ENCODE measurements at regions not wholly inside any gene's neighbourhood (a gene's known extent, or its start where the extent isn't known, plus 50 kb on each side); places are given as distances from the start of the nearest gene placed in this dataset.

DNA sequence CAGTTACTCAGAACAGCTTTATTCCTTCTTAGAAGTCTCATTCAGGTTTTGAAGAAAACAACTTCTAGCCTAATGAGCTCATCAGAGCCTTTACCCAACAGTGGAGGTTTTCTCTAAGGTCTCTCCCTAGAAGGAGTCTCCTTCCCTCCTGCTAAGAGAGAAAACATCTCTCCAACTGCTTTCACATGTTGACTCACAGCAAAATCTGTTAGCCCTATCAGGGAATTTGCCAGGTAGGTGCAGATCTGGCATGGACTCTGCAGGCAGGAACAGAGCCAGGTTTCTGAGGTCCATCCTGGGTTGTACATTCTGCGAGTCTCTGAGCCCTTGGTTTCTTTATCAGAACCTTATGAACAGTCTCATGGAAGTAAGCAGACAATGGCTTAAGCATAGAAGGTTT, 214.4 kb downstream of the HIPK3 start:
- WGBS (ENCODE audit: insufficient coverage): 89% methylated on average over 1 of the region's 1 CpG
- ATAC-seq (no peak), DNase-seq (no peak)
- H3K27ac ChIP-seq (ENCODE audit: low read length): no peak overlapping the region
- Mint-ChIP-seq H3K4me1 (no peaks in the 10 kb centered on the region), H3K9me3 (no peaks in the 10 kb centered on the region), H3K4me3 (no peak overlapping the region), H3K27ac (no peak overlapping the region), H3K27me3 (ENCODE audit: low read depth in 2 of 2) (peaks cover 9 to 11% of the 10 kb centered on the region in 2 donors), H3K36me3 (no peaks in the 10 kb centered on the region)
- H3K36me3 ChIP-seq (ENCODE audit: control insufficient read depth, insufficient read depth, low read length): no peaks in the 10 kb centered on the region
- intact Hi-C loops (cut with micrococcal nuclease): no loop called here
- no peaks in the 10 kb centered on the region for H3K9me3 ChIP-seq (ENCODE audit: control insufficient read depth, insufficient read depth, low read length)
- no peak overlapping the region for H3K4me3 ChIP-seq (ENCODE audit: low read length)
- no peak for TF ChIP-seq CTCF (IDR thresholded peaks at IDR 0.05)
- H3K4me1 ChIP-seq (ENCODE audit: control insufficient read depth, insufficient read depth, low read length): no peaks in the 10 kb centered on the region
- no peaks in the 10 kb centered on the region for H3K27me3 ChIP-seq (ENCODE audit: control insufficient read depth, insufficient read depth, low read length)

- Histone ChIP-seq H3K36me3 (ENCODE audit: control insufficient read depth, insufficient read depth, low read length) (no peaks in the 10 kb centered on the region), H3K27me3 (ENCODE audit: control insufficient read depth, insufficient read depth, low read length) (no peaks in the 10 kb centered on the region), H3K27ac (ENCODE audit: low read length) (no peak overlapping the region), H3K4me3 (ENCODE audit: low read length) (no peak overlapping the region), H3K4me1 (ENCODE audit: control insufficient read depth, insufficient read depth, low read length) (no peaks in the 10 kb centered on the region), H3K9me3 (ENCODE audit: control insufficient read depth, insufficient read depth, low read length) (no peaks in the 10 kb centered on the region)
- no peak for ATAC-seq
- WGBS (ENCODE audit: insufficient coverage): 81% methylated on average over 4 of the region's 4 CpGs
- H3K9me3 Mint-ChIP-seq: no peaks in the 10 kb centered on the region
- intact Hi-C loops (cut with micrococcal nuclease): no loop called here
- no peak for TF ChIP-seq CTCF (IDR thresholded peaks at IDR 0.05)
- no peak overlapping the region for H3K27ac Mint-ChIP-seq
- no peak for DNase-seq
- H3K36me3 Mint-ChIP-seq: no peaks in the 10 kb centered on the region
- peaks cover 8 to 13% of the 10 kb centered on the region in 2 donors for H3K27me3 Mint-ChIP-seq (ENCODE audit: low read depth in 2 of 2)
- H3K4me3 Mint-ChIP-seq: no peak overlapping the region
- no peaks in the 10 kb centered on the region for H3K4me1 Mint-ChIP-seq
Observed at GRCh38 chr11:33467966-33468365, 210.8 kb downstream of the HIPK3 start.

DNA sequence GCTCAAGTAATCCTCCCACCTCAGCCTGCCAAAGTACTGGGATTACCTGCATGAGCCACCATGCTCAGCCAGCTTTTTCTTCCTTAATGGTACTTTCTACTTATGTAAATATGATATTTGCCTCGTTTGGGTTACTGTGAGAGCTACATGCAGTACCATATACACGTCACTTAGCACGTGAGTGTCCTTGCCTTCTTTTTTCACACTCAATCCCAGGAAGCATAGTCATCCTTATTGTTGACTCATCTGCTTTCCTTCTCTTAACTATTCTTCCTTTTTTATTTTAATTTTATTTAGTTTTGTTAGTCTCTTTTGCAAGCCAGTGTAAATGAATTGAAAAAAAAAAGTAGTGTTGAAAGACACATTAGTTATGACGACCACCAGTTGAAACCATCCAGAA, 205.9 kb downstream of the HIPK3 start:
- intact Hi-C loops (cut with micrococcal nuclease): no loop called here
- no peak overlapping the region for H3K27ac Mint-ChIP-seq
- DNase-seq: no peak
- no peaks in the 10 kb centered on the region for H3K36me3 Mint-ChIP-seq
- no peak for ATAC-seq
- TF ChIP-seq CTCF (IDR thresholded peaks at IDR 0.05): no peak
- no peak overlapping the region for H3K4me3 Mint-ChIP-seq
- whole genome bisulfite sequencing (ENCODE audit: insufficient coverage): 90% methylated on average over 3 of the region's 4 CpGs
- Histone ChIP-seq H3K27ac (ENCODE audit: low read length) (no peak overlapping the region), H3K4me1 (ENCODE audit: control insufficient read depth, insufficient read depth, low read length) (no peaks in the 10 kb centered on the region), H3K36me3 (ENCODE audit: control insufficient read depth, insufficient read depth, low read length) (no peaks in the 10 kb centered on the region), H3K27me3 (ENCODE audit: control insufficient read depth, insufficient read depth, low read length) (no peaks in the 10 kb centered on the region), H3K4me3 (ENCODE audit: low read length) (no peak overlapping the region), H3K9me3 (ENCODE audit: control insufficient read depth, insufficient read depth, low read length) (no peaks in the 10 kb centered on the region)
- H3K4me1 Mint-ChIP-seq: no peaks in the 10 kb centered on the region
- no peaks in the 10 kb centered on the region for H3K9me3 Mint-ChIP-seq
- H3K27me3 Mint-ChIP-seq (ENCODE audit: low read depth in 2 of 2): peaks cover 9 to 15% of the 10 kb centered on the region in 2 donors

DNA sequence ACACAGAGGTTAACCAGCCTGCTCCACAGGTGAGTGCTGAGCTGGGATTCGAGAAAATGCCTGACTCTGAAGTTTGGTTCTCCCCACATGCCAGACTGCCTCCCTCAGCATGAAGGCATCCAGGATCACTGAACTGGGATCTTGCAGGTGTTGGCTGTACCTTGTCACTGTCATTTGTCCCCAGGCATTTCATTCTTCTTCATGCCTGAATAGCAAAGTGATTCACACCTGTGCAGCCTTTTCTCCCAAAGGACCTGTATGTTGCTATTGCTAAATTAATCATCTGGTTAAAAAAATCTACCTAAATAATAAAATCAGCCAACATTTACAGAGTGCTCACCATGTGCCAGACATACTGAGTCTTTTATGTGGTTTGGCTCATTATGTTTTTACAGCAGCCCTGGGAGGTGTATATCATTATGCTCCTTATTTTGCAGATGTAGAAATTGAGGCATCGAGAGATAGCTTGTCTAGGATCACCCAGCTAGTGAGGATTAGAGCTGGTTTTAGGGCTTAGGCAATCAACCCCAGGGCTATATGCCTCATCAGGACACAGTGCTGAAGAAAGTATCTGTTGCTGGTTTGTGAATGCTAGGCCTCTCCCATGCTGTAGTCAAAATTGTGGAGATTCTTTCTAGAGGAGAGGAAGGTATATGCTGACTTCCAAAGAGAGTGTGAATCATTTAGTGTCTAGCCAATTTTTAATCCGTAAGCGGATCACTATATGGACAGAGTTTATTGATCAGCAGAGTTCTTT, 204.4 kb downstream of the HIPK3 start:
- no peaks in the 10 kb centered on the region for H3K9me3 Mint-ChIP-seq
- no peak for DNase-seq
- ATAC-seq: no peak
- 81% methylated on average over 4 of the region's 4 CpGs for WGBS (ENCODE audit: insufficient coverage)
- H3K36me3 ChIP-seq (ENCODE audit: control insufficient read depth, insufficient read depth, low read length): no peaks in the 10 kb centered on the region
- no peaks in the 10 kb centered on the region for H3K4me1 Mint-ChIP-seq
- H3K4me3 ChIP-seq (ENCODE audit: low read length): no peak overlapping the region
- no peaks in the 10 kb centered on the region for H3K27me3 ChIP-seq (ENCODE audit: control insufficient read depth, insufficient read depth, low read length)
- H3K27ac ChIP-seq (ENCODE audit: low read length): no peak overlapping the region
- no peak overlapping the region for H3K4me3 Mint-ChIP-seq
- intact Hi-C loops (cut with micrococcal nuclease): no loop called here
- H3K27me3 Mint-ChIP-seq (ENCODE audit: low read depth in 2 of 2): peaks cover 9 to 15% of the 10 kb centered on the region in 2 donors
- TF ChIP-seq CTCF (IDR thresholded peaks at IDR 0.05): no peak
- no peaks in the 10 kb centered on the region for H3K9me3 ChIP-seq (ENCODE audit: control insufficient read depth, insufficient read depth, low read length)
- no peak overlapping the region for H3K27ac Mint-ChIP-seq
- no peaks in the 10 kb centered on the region for H3K4me1 ChIP-seq (ENCODE audit: control insufficient read depth, insufficient read depth, low read length)
- no peaks in the 10 kb centered on the region for H3K36me3 Mint-ChIP-seq

Measured in natural killer cell (primary cell).